PC-9 (cell line): ENCODE measurements at regions not wholly inside any gene's neighbourhood (a gene's known extent, or its start where the extent isn't known, plus 50 kb on each side); places are given as distances from the start of the nearest gene placed in this dataset.

Experiments used
- BruUV-seq: library from RNA; stranded (reverse); fragments of 400-500 nt; replicated peaks from 2 replicates; lab custom pipeline; 2021; lab: Mats Ljungman, UMichigan
- CTCF ChIA-PET: fragments of 300-600 bp; sonication (Branson Sonifier 250); formaldehyde crosslinking; loops from one replicate; lab custom pipeline; 2022; ENCODE audit warnings: antibody characterized with exemption; lab: Charles Lee
- POLR2A ChIA-PET: fragments of 300-600 bp; sonication (Branson Sonifier 250); formaldehyde crosslinking; loops from one replicate; lab custom pipeline; 2022; ENCODE audit warnings: antibody characterized with exemption; ENCODE audit not compliant: unreplicated experiment; lab: Charles Lee
- DNase-seq, 2 experiments: peaks; one replicate each; pipeline versions ENCODE4 v3.0.0 to v3.0.0-alpha.2; 2015 to 2022; ENCODE audit warnings: mixed read lengths in 1 of 2
- H2AFZ ChIP-seq: fragments of 200-600 bp; sonication (generic); 2 replicates; pipeline ENCODE4 v1.8.1; 2017; ENCODE audit warnings: antibody characterized with exemption
- H3F3A ChIP-seq: fragments of 200-600 bp; sonication (generic); 2 replicates; pipeline ENCODE4 v1.8.1; 2017; ENCODE audit warnings: antibody characterized with exemption, mild to moderate bottlenecking, low read depth; ENCODE audit not compliant: insufficient read depth
- H3K27ac ChIP-seq: fragments of 200-600 bp; sonication (generic); 2 replicates; pipeline ENCODE4 v1.6.1; 2016; ENCODE audit warnings: mixed run types
- H3K27me3 ChIP-seq: fragments of 200-600 bp; sonication (generic); 2 replicates; pipeline ENCODE4 v1.6.1; 2016; ENCODE audit warnings: low read depth, mixed run types; ENCODE audit not compliant: insufficient read depth
- H3K36me3 ChIP-seq: fragments of 200-600 bp; sonication (generic); 2 replicates; pipeline ENCODE4 v1.6.1; 2016; ENCODE audit warnings: low read depth, mixed run types
- H3K4me1 ChIP-seq: fragments of 200-600 bp; sonication (generic); replicated peaks from 2 replicates; pipeline ENCODE4 v1.6.1; 2016; ENCODE audit warnings: mixed run types; ENCODE audit not compliant: insufficient read depth
- H3K4me2 ChIP-seq: fragments of 200-600 bp; sonication (generic); 2 replicates; pipeline ENCODE4 v1.6.1; 2017; ENCODE audit warnings: mixed run types
- H3K4me3 ChIP-seq: fragments of 200-600 bp; sonication (generic); 2 replicates; pipeline ENCODE4 v1.6.1; 2016; ENCODE audit warnings: mixed run types
- H3K79me2 ChIP-seq: fragments of 200-600 bp; sonication (generic); 2 replicates; pipeline ENCODE4 v1.6.1; 2017; ENCODE audit warnings: low read depth, mixed run types
- H3K9me2 ChIP-seq: fragments of 200-600 bp; sonication (generic); 2 replicates; pipeline ENCODE4 v1.8.1; 2017; ENCODE audit warnings: mild to moderate bottlenecking; ENCODE audit not compliant: insufficient read depth
- H3K9me3 ChIP-seq: fragments of 200-600 bp; sonication (generic); 2 replicates; pipeline ENCODE4 v1.8.1; 2016; ENCODE audit warnings: low read depth; ENCODE audit not compliant: insufficient read depth
- H4K20me1 ChIP-seq: fragments of 200-600 bp; sonication (generic); 2 replicates; pipeline ENCODE4 v1.8.1; 2017; ENCODE audit not compliant: insufficient read depth
- CTCF ChIP-seq: fragments of 200-600 bp; sonication (generic); conservative IDR thresholded peaks from 2 replicates; pipeline ENCODE4 v1.6.1; 2017; ENCODE audit warnings: mixed run types, antibody characterized with exemption, mild to moderate bottlenecking, moderate library complexity
- EZH2 ChIP-seq: fragments of 200-600 bp; sonication (generic); IDR thresholded peaks from 2 replicates; pipeline ENCODE4 v1.8.0; 2017; ENCODE audit warnings: antibody characterized with exemption, low read depth
- intact Hi-C: fragments of 100-400 bp; cut with micrococcal nuclease; formaldehyde crosslinking; loops from one replicate; pipeline ENCODE4 v1.10.0; 2022; ENCODE audit not compliant: unreplicated experiment

GRCh38 chr13:102487330-102487729 lies 85.5 kb upstream of the FGF14 start:
- Histone ChIP-seq H3K4me2 (no peak overlapping the region), H3K9me3 (no peaks in the 10 kb centered on the region), H3K36me3 (no peaks in the 10 kb centered on the region), H4K20me1 (no peaks in the 10 kb centered on the region; the same call in 1 of the 2 replicates), H3K27me3 (peaks cover 4% of the 10 kb centered on the region; the same call in 1 of the 2 replicates), H3F3A (no peaks in the 10 kb centered on the region), H2AFZ (no peak overlapping the region), H3K4me1 (no peaks in the 10 kb centered on the region), H3K9me2 (no peaks in the 10 kb centered on the region), H3K79me2 (no peaks in the 10 kb centered on the region), H3K27ac (no peak overlapping the region), H3K4me3 (no peak overlapping the region)
- DNase-seq = no peak
- BruUV-seq = no TSS peak
- POLR2A ChIA-PET = no interaction called here
- CTCF ChIA-PET = no interaction called here
- intact Hi-C loops = no loop called here
- TF ChIP-seq EZH2 = no peak
- no peak for TF ChIP-seq CTCF

GRCh38 chr13:102484329-102484728 lies 82.5 kb upstream of the FGF14 start:
- Histone ChIP-seq H3K9me2 (no peaks in the 10 kb centered on the region), H3K4me2 (no peak overlapping the region), H3K4me1 (no peaks in the 10 kb centered on the region), H3K79me2 (no peaks in the 10 kb centered on the region), H3F3A (no peaks in the 10 kb centered on the region), H3K9me3 (no peaks in the 10 kb centered on the region), H2AFZ (no peak overlapping the region), H3K27me3 (no peaks in the 10 kb centered on the region; the same call in 1 of the 2 replicates), H3K4me3 (no peak overlapping the region), H3K36me3 (no peaks in the 10 kb centered on the region), H3K27ac (no peak overlapping the region), H4K20me1 (no peaks in the 10 kb centered on the region; the same call in 1 of the 2 replicates)
- no TSS peak for BruUV-seq
- TF ChIP-seq CTCF (no peak; the same call in 1 of the 2 replicates), EZH2 (no peak)
- intact Hi-C loops = no loop called here
- ChIA-PET POLR2A (no interaction called here), CTCF (no interaction called here)
- no peak for DNase-seq

GRCh38 chr13:102472650-102473049 lies 70.8 kb upstream of the FGF14 start:
- Histone ChIP-seq H3K27me3 (peaks cover 6% of the 10 kb centered on the region), H3K4me2 (no peak overlapping the region), H4K20me1 (no peaks in the 10 kb centered on the region), H3K36me3 (no peaks in the 10 kb centered on the region), H3K27ac (no peak overlapping the region), H3K79me2 (no peaks in the 10 kb centered on the region), H3K4me3 (no peak overlapping the region), H3K4me1 (no peaks in the 10 kb centered on the region), H3F3A (no peaks in the 10 kb centered on the region), H3K9me3 (no peaks in the 10 kb centered on the region; the same call in 1 of the 2 replicates), H2AFZ (no peak overlapping the region), H3K9me2 (no peaks in the 10 kb centered on the region)
- ChIA-PET POLR2A (no interaction called here), CTCF (no interaction called here)
- no peak for DNase-seq
- BruUV-seq = no TSS peak
- intact Hi-C loops = no loop called here
- no peak for TF ChIP-seq EZH2
- no peak for TF ChIP-seq CTCF
